ENCODE measurements at regions not wholly inside any gene's neighbourhood (a gene's known extent, or its start where the extent isn't known, plus 50 kb on each side); places are given as distances from the start of the nearest gene placed in this dataset.
A peak's percentile ranks its signal among the peaks of the same experiment; 100 is the strongest.

DNA sequence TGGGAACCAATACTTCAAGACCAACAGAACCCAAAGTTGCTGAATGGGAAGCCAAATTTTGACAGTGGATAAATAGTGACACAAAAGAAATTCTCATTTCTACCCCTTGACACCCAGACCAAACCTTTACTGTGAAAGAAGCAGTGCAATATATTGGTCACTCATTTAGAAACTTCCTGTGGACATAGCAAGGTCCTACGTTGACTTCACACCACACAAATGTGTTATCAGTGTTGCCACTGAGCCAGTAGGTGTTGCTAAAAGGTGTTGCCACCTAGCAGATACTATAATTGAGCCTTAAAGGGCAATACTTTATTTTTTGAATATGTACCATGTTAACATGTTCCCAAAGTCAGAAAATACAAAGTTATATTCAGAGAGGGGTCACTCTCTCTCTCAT, 1008.9 kb upstream of the CDH2 start:
- Histone ChIP-seq H3K36me3 (ENCODE audit: insufficient read depth, low read length, poor library complexity, severe bottlenecking) (no peaks in the 10 kb centered on the region), H3K9me3 (ENCODE audit: low read depth, low read length, poor library complexity, severe bottlenecking) (no peaks in the 10 kb centered on the region), H3K27me3 (replicated peaks; ENCODE audit: insufficient read depth, low read depth, low read length, poor library complexity) (no peaks in the 10 kb centered on the region), H3K4me3 (ENCODE audit: low read depth, low read length, poor library complexity, severe bottlenecking) (no peak overlapping the region), H3K4me1 (ENCODE audit: insufficient read depth, low read length, poor library complexity, severe bottlenecking) (no peaks in the 10 kb centered on the region), H3K27ac (ENCODE audit: low read depth, low read length, poor library complexity, severe bottlenecking) (no peak overlapping the region)
- no TSS peak for BruUV-seq (replicated peaks)
- TF ChIP-seq, protein P1, sequence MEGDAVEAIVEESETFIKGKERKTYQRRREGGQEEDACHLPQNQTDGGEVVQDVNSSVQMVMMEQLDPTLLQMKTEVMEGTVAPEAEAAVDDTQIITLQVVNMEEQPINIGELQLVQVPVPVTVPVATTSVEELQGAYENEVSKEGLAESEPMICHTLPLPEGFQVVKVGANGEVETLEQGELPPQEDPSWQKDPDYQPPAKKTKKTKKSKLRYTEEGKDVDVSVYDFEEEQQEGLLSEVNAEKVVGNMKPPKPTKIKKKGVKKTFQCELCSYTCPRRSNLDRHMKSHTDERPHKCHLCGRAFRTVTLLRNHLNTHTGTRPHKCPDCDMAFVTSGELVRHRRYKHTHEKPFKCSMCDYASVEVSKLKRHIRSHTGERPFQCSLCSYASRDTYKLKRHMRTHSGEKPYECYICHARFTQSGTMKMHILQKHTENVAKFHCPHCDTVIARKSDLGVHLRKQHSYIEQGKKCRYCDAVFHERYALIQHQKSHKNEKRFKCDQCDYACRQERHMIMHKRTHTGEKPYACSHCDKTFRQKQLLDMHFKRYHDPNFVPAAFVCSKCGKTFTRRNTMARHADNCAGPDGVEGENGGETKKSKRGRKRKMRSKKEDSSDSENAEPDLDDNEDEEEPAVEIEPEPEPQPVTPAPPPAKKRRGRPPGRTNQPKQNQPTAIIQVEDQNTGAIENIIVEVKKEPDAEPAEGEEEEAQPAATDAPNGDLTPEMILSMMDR (conservative IDR thresholded peaks at IDR 0.05; ENCODE audit: low read depth, low read length) = no peak
- no peak for TF ChIP-seq EZH2 (IDR thresholded peaks at IDR 0.05; ENCODE audit: borderline replicate concordance, low read depth, low read length, poor library complexity, severe bottlenecking)
- DNase-seq (ENCODE audit: low spot score) = no peak
- intact Hi-C loops (cut with micrococcal nuclease; ENCODE audit: unreplicated experiment) = no loop called here
- CTCF ChIA-PET = no interaction called here
- POLR2A ChIA-PET (ENCODE audit: low non-redundant PET) = no interaction called here

DNA sequence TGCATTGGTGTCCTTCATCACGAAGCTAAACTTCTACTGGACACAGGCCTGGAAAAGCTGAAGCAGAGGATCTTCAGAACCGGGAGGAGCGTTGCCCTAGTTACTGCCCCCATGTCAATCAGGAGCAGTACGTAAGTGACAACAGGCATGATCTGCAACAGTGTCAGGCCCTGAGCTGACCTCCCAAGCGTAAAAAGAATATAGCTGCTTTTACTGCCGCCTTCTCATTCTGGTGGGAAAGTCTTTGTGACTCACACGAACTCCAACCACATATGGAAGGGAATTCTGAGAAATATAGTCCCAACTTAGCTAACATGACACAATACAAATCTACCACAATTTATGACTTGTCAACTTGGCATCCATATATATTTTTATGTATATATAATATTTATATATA, 1007.7 kb upstream of the CDH2 start:
- Histone ChIP-seq H3K27me3 (replicated peaks; ENCODE audit: insufficient read depth, low read depth, low read length, poor library complexity) (no peaks in the 10 kb centered on the region), H3K4me1 (ENCODE audit: insufficient read depth, low read length, poor library complexity, severe bottlenecking) (no peaks in the 10 kb centered on the region), H3K4me3 (ENCODE audit: low read depth, low read length, poor library complexity, severe bottlenecking) (no peak overlapping the region), H3K9me3 (ENCODE audit: low read depth, low read length, poor library complexity, severe bottlenecking) (no peaks in the 10 kb centered on the region), H3K36me3 (ENCODE audit: insufficient read depth, low read length, poor library complexity, severe bottlenecking) (no peaks in the 10 kb centered on the region), H3K27ac (ENCODE audit: low read depth, low read length, poor library complexity, severe bottlenecking) (no peak overlapping the region)
- no peak for TF ChIP-seq EZH2 (IDR thresholded peaks at IDR 0.05; ENCODE audit: borderline replicate concordance, low read depth, low read length, poor library complexity, severe bottlenecking)
- intact Hi-C loops (cut with micrococcal nuclease; ENCODE audit: unreplicated experiment) = no loop called here
- no TSS peak for BruUV-seq (replicated peaks)
- POLR2A ChIA-PET (ENCODE audit: low non-redundant PET) = no interaction called here
- DNase-seq (ENCODE audit: low spot score) = no peak
- CTCF ChIA-PET = no interaction called here

DNA sequence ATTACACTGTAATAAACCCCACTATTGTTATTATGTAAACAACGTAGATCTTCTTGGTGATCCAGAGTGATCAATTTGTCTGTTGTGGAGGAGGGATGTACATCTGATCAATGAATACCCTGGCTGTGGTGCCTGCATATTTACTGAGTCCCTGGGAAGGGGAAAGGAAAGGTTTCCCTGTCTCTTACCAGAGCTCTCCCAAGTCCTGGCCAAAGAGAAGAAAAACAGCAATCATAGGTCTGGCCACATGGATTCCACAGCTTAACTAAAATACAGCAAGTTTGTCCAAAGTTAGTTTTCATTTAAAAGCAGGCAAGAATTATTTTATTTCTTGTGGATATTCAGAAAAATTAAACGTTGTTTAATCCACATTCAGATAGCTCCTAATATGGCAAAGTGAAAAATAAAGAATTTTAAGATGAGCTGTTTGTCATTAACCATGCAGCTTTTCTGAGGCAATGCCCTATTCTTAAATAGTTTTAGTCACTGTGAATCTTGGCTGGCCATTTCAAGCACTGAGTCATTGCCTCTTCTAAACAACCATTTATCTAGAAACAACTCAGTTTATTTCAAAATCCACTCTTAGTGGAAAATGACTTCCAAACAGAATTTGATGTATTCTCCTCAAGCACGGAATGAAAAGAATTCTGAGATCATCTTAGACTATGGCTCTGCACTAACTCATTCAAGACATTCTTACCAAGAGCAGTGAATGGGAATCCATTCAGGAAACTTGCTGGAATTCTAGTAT, 1004.4 kb upstream of the CDH2 start:
- H3K4me1 ChIP-seq (ENCODE audit: insufficient read depth, low read length, poor library complexity, severe bottlenecking) = no peaks in the 10 kb centered on the region
- no TSS peak for BruUV-seq (replicated peaks)
- POLR2A ChIA-PET (ENCODE audit: low non-redundant PET) = no interaction called here
- H3K9me3 ChIP-seq (ENCODE audit: low read depth, low read length, poor library complexity, severe bottlenecking) = no peaks in the 10 kb centered on the region
- CTCF ChIA-PET = no interaction called here
- DNase-seq (ENCODE audit: low spot score) = peak; percentile 6
- TF ChIP-seq, protein P1 (conservative IDR thresholded peaks at IDR 0.05; ENCODE audit: low read depth, low read length) = no peak
- no peak for TF ChIP-seq EZH2 (IDR thresholded peaks at IDR 0.05; ENCODE audit: borderline replicate concordance, low read depth, low read length, poor library complexity, severe bottlenecking)
- intact Hi-C loops (cut with micrococcal nuclease; ENCODE audit: unreplicated experiment) = no loop called here
- no peak overlapping the region for H3K27ac ChIP-seq (ENCODE audit: low read depth, low read length, poor library complexity, severe bottlenecking)
- H3K36me3 ChIP-seq (ENCODE audit: insufficient read depth, low read length, poor library complexity, severe bottlenecking) = no peaks in the 10 kb centered on the region
- H3K27me3 ChIP-seq (replicated peaks; ENCODE audit: insufficient read depth, low read depth, low read length, poor library complexity) = no peaks in the 10 kb centered on the region
- H3K4me3 ChIP-seq (ENCODE audit: low read depth, low read length, poor library complexity, severe bottlenecking) = no peak overlapping the region

DNA sequence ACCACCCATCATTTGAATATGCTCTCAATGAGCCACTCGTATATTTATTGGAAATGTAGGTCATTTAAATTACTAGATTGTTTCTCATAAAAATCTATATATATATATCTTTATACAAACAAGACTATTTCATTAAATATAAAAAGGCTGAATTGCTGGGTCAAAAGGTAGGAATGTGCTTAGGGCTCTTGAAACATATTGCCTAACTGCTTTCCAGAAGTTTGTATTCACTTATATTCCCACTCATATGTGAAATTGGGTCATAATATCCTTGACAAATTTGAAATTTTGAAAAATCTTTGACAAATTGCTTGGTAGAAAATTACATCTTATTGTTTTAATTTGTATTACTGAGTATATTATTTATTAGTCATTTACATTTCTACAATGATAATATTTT, 999.8 kb upstream of the CDH2 start:
- no TSS peak for BruUV-seq (replicated peaks)
- intact Hi-C loops (cut with micrococcal nuclease; ENCODE audit: unreplicated experiment) = no loop called here

More for the DNA sequence above, 999.8 kb upstream of the CDH2 start:
- peaks cover 9% of the 10 kb centered on the region for H3K27me3 ChIP-seq (replicated peaks; ENCODE audit: insufficient read depth, low read depth, low read length, poor library complexity)
- CTCF ChIA-PET = no interaction called here
- no peaks in the 10 kb centered on the region for H3K36me3 ChIP-seq (ENCODE audit: insufficient read depth, low read length, poor library complexity, severe bottlenecking)
- no peaks in the 10 kb centered on the region for H3K9me3 ChIP-seq (ENCODE audit: low read depth, low read length, poor library complexity, severe bottlenecking)
- H3K27ac ChIP-seq (ENCODE audit: low read depth, low read length, poor library complexity, severe bottlenecking) = no peak overlapping the region
- no peak for DNase-seq (ENCODE audit: low spot score)
- POLR2A ChIA-PET (ENCODE audit: low non-redundant PET) = no interaction called here
- no peak for TF ChIP-seq EZH2 (IDR thresholded peaks at IDR 0.05; ENCODE audit: borderline replicate concordance, low read depth, low read length, poor library complexity, severe bottlenecking)
- TF ChIP-seq, protein P1 (conservative IDR thresholded peaks at IDR 0.05; ENCODE audit: low read depth, low read length) = no peak
- no peak overlapping the region for H3K4me3 ChIP-seq (ENCODE audit: low read depth, low read length, poor library complexity, severe bottlenecking)
- H3K4me1 ChIP-seq (ENCODE audit: insufficient read depth, low read length, poor library complexity, severe bottlenecking) = no peaks in the 10 kb centered on the region

Measured in A673 (cell line).